Body of pancreas (tissue), 4 donors: ENCODE measurements at regions not wholly inside any gene's neighbourhood (a gene's known extent, or its start where the extent isn't known, plus 50 kb on each side); places are given as distances from the start of the nearest gene placed in this dataset.

Experiments
- CTCF ChIP-seq, 7 experiments: fragments of 450-650 bp in 4 of 7; fragments of 200-600 bp in 3 of 7; sonication (generic) in 3 of 7; IDR thresholded peaks; one replicate each; pipeline ENCODE4 v1.5.1; 2016 to 2019; ENCODE audit warnings: antibody characterized with exemption in 7 of 7
- POLR2A ChIP-seq, 3 donors: fragments of 450-650 bp; IDR thresholded peaks; one replicate each; pipeline ENCODE4 v1.6.1; 2016; ENCODE audit warnings: antibody characterized with exemption in 3 of 3, mild to moderate bottlenecking in 2 of 3

GRCh38 chr18:56276466-56276865, 361.9 kb downstream of the TXNL1 start:
- TF ChIP-seq CTCF (IDR thresholded peaks at IDR 0.05) (no peak), POLR2A (IDR thresholded peaks at IDR 0.05) (no peak)
